ENCODE measurements at regions not wholly inside any gene's neighbourhood (a gene's known extent, or its start where the extent isn't known, plus 50 kb on each side); places are given as distances from the start of the nearest gene placed in this dataset.

GRCh38 chr9:38274800-38275199 is 117.7 kb upstream of the ALDH1B1 start:
- H3K36me3 Mint-ChIP-seq (ENCODE audit: low read depth), result no peaks in the 10 kb centered on the region
- peaks cover 16% of the 10 kb centered on the region for H3K4me1 Mint-ChIP-seq (ENCODE audit: low read depth)
- no peak overlapping the region for H3K4me3 Mint-ChIP-seq
- CTCF ChIA-PET, result interaction anchor here (1.6 kb wide), 1 partner anchor 9 kb away, joined by 3 read pairs; no protein-coding TSS in a partner anchor
- DNase-seq, result no peak
- ATAC-seq, result no peak
- no peak overlapping the region for H3K27ac Mint-ChIP-seq
- no peaks in the 10 kb centered on the region for H3K9me3 Mint-ChIP-seq
- no peak for TF ChIP-seq CTCF (IDR thresholded peaks at IDR 0.05)
- POLR2A ChIA-PET, result interaction anchor here (1.0 kb wide), 1 partner anchor 30 kb away, joined by 3 read pairs; no protein-coding TSS in a partner anchor
- intact Hi-C loops (cut with micrococcal nuclease), result no loop called here
- no peaks in the 10 kb centered on the region for H3K27me3 Mint-ChIP-seq

- ChIA-PET POLR2A (no interaction called here), CTCF (no interaction called here)
- H3K27me3 Mint-ChIP-seq, result no peaks in the 10 kb centered on the region
- no peak for TF ChIP-seq CTCF (IDR thresholded peaks at IDR 0.05)
- no peaks in the 10 kb centered on the region for H3K4me1 Mint-ChIP-seq (ENCODE audit: low read depth)
- no peak overlapping the region for H3K27ac Mint-ChIP-seq
- no peak overlapping the region for H3K4me3 Mint-ChIP-seq
- DNase-seq (no peak), ATAC-seq (no peak)
- intact Hi-C loops (cut with micrococcal nuclease), result no loop called here
- no peaks in the 10 kb centered on the region for H3K9me3 Mint-ChIP-seq
- H3K36me3 Mint-ChIP-seq (ENCODE audit: low read depth), result no peaks in the 10 kb centered on the region
These were observed 119.8 kb upstream of the ALDH1B1 start for GRCh38 chr9:38272710-38273109.

- no peak overlapping the region for H3K27ac Mint-ChIP-seq
- DNase-seq, result no peak
- no peak overlapping the region for H3K4me3 Mint-ChIP-seq
- POLR2A ChIA-PET, result no interaction called here
- no peaks in the 10 kb centered on the region for H3K27me3 Mint-ChIP-seq
- no peaks in the 10 kb centered on the region for H3K36me3 Mint-ChIP-seq (ENCODE audit: low read depth)
- CTCF ChIA-PET, result interaction anchor here (1.0 kb wide), 1 partner anchor 183 kb away, joined by 3 read pairs; no protein-coding TSS in a partner anchor
- no peak for ATAC-seq
- no peaks in the 10 kb centered on the region for H3K4me1 Mint-ChIP-seq (ENCODE audit: low read depth)
- TF ChIP-seq CTCF (IDR thresholded peaks at IDR 0.05), result no peak
- intact Hi-C loops (cut with micrococcal nuclease), result no loop called here
- peaks cover under 1% of the 10 kb centered on the region for H3K9me3 Mint-ChIP-seq
These were observed 120.7 kb upstream of the ALDH1B1 start for GRCh38 chr9:38271666-38272241.

GRCh38 chr9:38269775-38270174 is 122.7 kb upstream of the ALDH1B1 start:
- Mint-ChIP-seq H3K4me3 (no peak overlapping the region), H3K27me3 (no peaks in the 10 kb centered on the region), H3K9me3 (peaks cover 13% of the 10 kb centered on the region), H3K36me3 (ENCODE audit: low read depth) (peaks cover 4% of the 10 kb centered on the region), H3K27ac (no peak overlapping the region), H3K4me1 (ENCODE audit: low read depth) (no peaks in the 10 kb centered on the region)
- no peak for TF ChIP-seq CTCF (IDR thresholded peaks at IDR 0.05)
- DNase-seq, result no peak
- POLR2A ChIA-PET, result no interaction called here
- intact Hi-C loops (cut with micrococcal nuclease), result no loop called here
- CTCF ChIA-PET, result no interaction called here
- ATAC-seq, result no peak

GRCh38 chr9:38263532-38263931 is 129.0 kb upstream of the ALDH1B1 start:
- Mint-ChIP-seq H3K36me3 (ENCODE audit: low read depth) (peaks cover 4% of the 10 kb centered on the region), H3K27ac (no peak overlapping the region), H3K4me3 (no peak overlapping the region), H3K9me3 (peaks cover 24% of the 10 kb centered on the region), H3K27me3 (peaks cover 1% of the 10 kb centered on the region), H3K4me1 (ENCODE audit: low read depth) (no peaks in the 10 kb centered on the region)
- POLR2A ChIA-PET, result no interaction called here
- no peak for ATAC-seq
- TF ChIP-seq CTCF (IDR thresholded peaks at IDR 0.05), result no peak
- no peak for DNase-seq
- intact Hi-C loops (cut with micrococcal nuclease), result no loop called here
- CTCF ChIA-PET, result interaction anchor here (0.6 to 1.3 kb wide), 6 partner anchors 13 to 541 kb away, joined by 3 to 7 read pairs (median 3); no protein-coding TSS in a partner anchor
